ENCODE measurements at regions not wholly inside any gene's neighbourhood (a gene's known extent, or its start where the extent isn't known, plus 50 kb on each side); places are given as distances from the start of the nearest gene placed in this dataset.

GRCh38 chr7:25928549-25929330 lies 223.3 kb upstream of the NFE2L3 start:
- H3K9ac ChIP-seq (ENCODE audit: low read depth in 1 of 3, low read length in 3 of 3), result no peak overlapping the region
- H3K9me3 ChIP-seq (ENCODE audit: control insufficient read depth in 3 of 3, low read length in 3 of 3), result no peaks in the 10 kb centered on the region
- no peak overlapping the region for H3K4me3 ChIP-seq (ENCODE audit: low read length in 3 of 3)
- peaks cover 0 to 3% (median 0%) of the 10 kb centered on the region in 3 donors for H3K27me3 ChIP-seq (ENCODE audit: control insufficient read depth in 3 of 3, insufficient read depth in 3 of 3, low read length in 3 of 3)
- no peak overlapping the region for H3K27ac ChIP-seq (ENCODE audit: low read depth, low read length)
- H3K36me3 ChIP-seq (ENCODE audit: control insufficient read depth in 3 of 3, insufficient read depth in 3 of 3, low read length in 3 of 3), result no peaks in the 10 kb centered on the region
- no peaks in the 10 kb centered on the region for H3K4me1 ChIP-seq (ENCODE audit: control insufficient read depth in 3 of 3, insufficient read depth in 3 of 3, low read length in 3 of 3)

GRCh38 chr7:25929448-25929847 lies 222.6 kb upstream of the NFE2L3 start:
- no peaks in the 10 kb centered on the region for H3K36me3 ChIP-seq (ENCODE audit: control insufficient read depth in 3 of 3, insufficient read depth in 3 of 3, low read length in 3 of 3)
- peaks cover 0 to 5% (median 0%) of the 10 kb centered on the region in 3 donors for H3K9me3 ChIP-seq (ENCODE audit: control insufficient read depth in 3 of 3, low read length in 3 of 3)
- H3K4me1 ChIP-seq (ENCODE audit: control insufficient read depth in 3 of 3, insufficient read depth in 3 of 3, low read length in 3 of 3), result no peaks in the 10 kb centered on the region
- no peak overlapping the region for H3K27ac ChIP-seq (ENCODE audit: low read depth, low read length)
- no peak overlapping the region for H3K9ac ChIP-seq (ENCODE audit: low read depth in 1 of 3, low read length in 3 of 3)
- peaks cover 0 to 3% (median 0%) of the 10 kb centered on the region in 3 donors for H3K27me3 ChIP-seq (ENCODE audit: control insufficient read depth in 3 of 3, insufficient read depth in 3 of 3, low read length in 3 of 3)
- H3K4me3 ChIP-seq (ENCODE audit: low read length in 3 of 3), result no peak overlapping the region

- H3K9ac ChIP-seq (ENCODE audit: low read depth in 1 of 3, low read length in 3 of 3), result no peak overlapping the region
- H3K4me1 ChIP-seq (ENCODE audit: control insufficient read depth in 3 of 3, insufficient read depth in 3 of 3, low read length in 3 of 3), result no peaks in the 10 kb centered on the region
- no peak overlapping the region for H3K4me3 ChIP-seq (ENCODE audit: low read length in 3 of 3)
- peaks cover 0 to 3% (median 0%) of the 10 kb centered on the region in 3 donors for H3K27me3 ChIP-seq (ENCODE audit: control insufficient read depth in 3 of 3, insufficient read depth in 3 of 3, low read length in 3 of 3)
- H3K9me3 ChIP-seq (ENCODE audit: control insufficient read depth in 3 of 3, low read length in 3 of 3), result peaks cover 0 to 11% (median 0%) of the 10 kb centered on the region in 3 donors
- no peaks in the 10 kb centered on the region for H3K36me3 ChIP-seq (ENCODE audit: control insufficient read depth in 3 of 3, insufficient read depth in 3 of 3, low read length in 3 of 3)
- H3K27ac ChIP-seq (ENCODE audit: low read depth, low read length), result no peak overlapping the region
Observed at GRCh38 chr7:25930492-25931048, 221.4 kb upstream of the NFE2L3 start.

GRCh38 chr7:25931156-25931555 lies 220.8 kb upstream of the NFE2L3 start:
- Histone ChIP-seq H3K36me3 (ENCODE audit: control insufficient read depth in 3 of 3, insufficient read depth in 3 of 3, low read length in 3 of 3) (no peaks in the 10 kb centered on the region), H3K4me3 (ENCODE audit: low read length in 3 of 3) (no peak overlapping the region), H3K27me3 (ENCODE audit: control insufficient read depth in 3 of 3, insufficient read depth in 3 of 3, low read length in 3 of 3) (peaks cover 0 to 3% (median 0%) of the 10 kb centered on the region in 3 donors), H3K9me3 (ENCODE audit: control insufficient read depth in 3 of 3, low read length in 3 of 3) (peaks cover 0 to 11% (median 0%) of the 10 kb centered on the region in 3 donors), H3K27ac (ENCODE audit: low read depth, low read length) (no peak overlapping the region), H3K9ac (ENCODE audit: low read depth in 1 of 3, low read length in 3 of 3) (no peak overlapping the region), H3K4me1 (ENCODE audit: control insufficient read depth in 3 of 3, insufficient read depth in 3 of 3, low read length in 3 of 3) (no peaks in the 10 kb centered on the region)

- H3K4me3 ChIP-seq (ENCODE audit: low read length in 3 of 3), result no peak overlapping the region
- H3K27ac ChIP-seq (ENCODE audit: low read depth, low read length), result no peak overlapping the region
- H3K36me3 ChIP-seq (ENCODE audit: control insufficient read depth in 3 of 3, insufficient read depth in 3 of 3, low read length in 3 of 3), result no peaks in the 10 kb centered on the region
- H3K4me1 ChIP-seq (ENCODE audit: control insufficient read depth in 3 of 3, insufficient read depth in 3 of 3, low read length in 3 of 3), result no peaks in the 10 kb centered on the region
- H3K9ac ChIP-seq (ENCODE audit: low read depth in 1 of 3, low read length in 3 of 3), result no peak overlapping the region
- H3K9me3 ChIP-seq (ENCODE audit: control insufficient read depth in 3 of 3, low read length in 3 of 3), result peaks cover 0 to 11% (median 0%) of the 10 kb centered on the region in 3 donors
- H3K27me3 ChIP-seq (ENCODE audit: control insufficient read depth in 3 of 3, insufficient read depth in 3 of 3, low read length in 3 of 3), result peaks cover 0 to 3% (median 0%) of the 10 kb centered on the region in 3 donors
Observed at GRCh38 chr7:25933921-25934320, 218.1 kb upstream of the NFE2L3 start.

- Histone ChIP-seq H3K27ac (ENCODE audit: low read depth, low read length) (no peak overlapping the region), H3K4me3 (ENCODE audit: low read length in 3 of 3) (no peak overlapping the region), H3K27me3 (ENCODE audit: control insufficient read depth in 3 of 3, insufficient read depth in 3 of 3, low read length in 3 of 3) (no peaks in the 10 kb centered on the region), H3K4me1 (ENCODE audit: control insufficient read depth in 3 of 3, insufficient read depth in 3 of 3, low read length in 3 of 3) (no peaks in the 10 kb centered on the region), H3K9ac (ENCODE audit: low read depth in 1 of 3, low read length in 3 of 3) (no peak overlapping the region), H3K36me3 (ENCODE audit: control insufficient read depth in 3 of 3, insufficient read depth in 3 of 3, low read length in 3 of 3) (no peaks in the 10 kb centered on the region), H3K9me3 (ENCODE audit: control insufficient read depth in 3 of 3, low read length in 3 of 3) (no peaks in the 10 kb centered on the region)
Observed at GRCh38 chr7:25940086-25940906, 211.7 kb upstream of the NFE2L3 start.

GRCh38 chr7:25944777-25945515 lies 207.1 kb upstream of the NFE2L3 start:
- Histone ChIP-seq H3K4me1 (ENCODE audit: control insufficient read depth in 3 of 3, insufficient read depth in 3 of 3, low read length in 3 of 3) (peaks cover 4 to 5% (median 5%) of the 10 kb centered on the region in 3 donors), H3K9ac (ENCODE audit: low read depth in 1 of 3, low read length in 3 of 3) (no peak overlapping the region), H3K27me3 (ENCODE audit: control insufficient read depth in 3 of 3, insufficient read depth in 3 of 3, low read length in 3 of 3) (peaks cover 0 to 7% (median 0%) of the 10 kb centered on the region in 3 donors), H3K4me3 (ENCODE audit: low read length in 3 of 3) (no peak overlapping the region), H3K36me3 (ENCODE audit: control insufficient read depth in 3 of 3, insufficient read depth in 3 of 3, low read length in 3 of 3) (no peaks in the 10 kb centered on the region), H3K9me3 (ENCODE audit: control insufficient read depth in 3 of 3, low read length in 3 of 3) (no peaks in the 10 kb centered on the region), H3K27ac (ENCODE audit: low read depth, low read length) (no peak overlapping the region)

GRCh38 chr7:25945608-25946007 lies 206.4 kb upstream of the NFE2L3 start:
- Histone ChIP-seq H3K27me3 (ENCODE audit: control insufficient read depth in 3 of 3, insufficient read depth in 3 of 3, low read length in 3 of 3) (peaks cover 0 to 7% (median 0%) of the 10 kb centered on the region in 3 donors), H3K27ac (ENCODE audit: low read depth, low read length) (no peak overlapping the region), H3K9me3 (ENCODE audit: control insufficient read depth in 3 of 3, low read length in 3 of 3) (no peaks in the 10 kb centered on the region)

GRCh38 chr7:25946181-25946580 lies 205.8 kb upstream of the NFE2L3 start:
- Histone ChIP-seq H3K4me1 (ENCODE audit: control insufficient read depth in 3 of 3, insufficient read depth in 3 of 3, low read length in 3 of 3) (peaks cover 8 to 12% (median 10%) of the 10 kb centered on the region in 3 donors), H3K27ac (ENCODE audit: low read depth, low read length) (no peak overlapping the region), H3K27me3 (ENCODE audit: control insufficient read depth in 3 of 3, insufficient read depth in 3 of 3, low read length in 3 of 3) (peaks cover 0 to 7% (median 0%) of the 10 kb centered on the region in 3 donors), H3K4me3 (ENCODE audit: low read length in 3 of 3) (no peak overlapping the region), H3K9ac (ENCODE audit: low read depth in 1 of 3, low read length in 3 of 3) (no peak overlapping the region), H3K9me3 (ENCODE audit: control insufficient read depth in 3 of 3, low read length in 3 of 3) (no peaks in the 10 kb centered on the region), H3K36me3 (ENCODE audit: control insufficient read depth in 3 of 3, insufficient read depth in 3 of 3, low read length in 3 of 3) (no peaks in the 10 kb centered on the region)

More at GRCh38 chr7:25945608-25946007, 206.4 kb upstream of the NFE2L3 start:
- Histone ChIP-seq H3K36me3 (ENCODE audit: control insufficient read depth in 3 of 3, insufficient read depth in 3 of 3, low read length in 3 of 3) (no peaks in the 10 kb centered on the region), H3K4me3 (ENCODE audit: low read length in 3 of 3) (no peak overlapping the region), H3K4me1 (ENCODE audit: control insufficient read depth in 3 of 3, insufficient read depth in 3 of 3, low read length in 3 of 3) (peaks cover 8 to 12% (median 10%) of the 10 kb centered on the region in 3 donors), H3K9ac (ENCODE audit: low read depth in 1 of 3, low read length in 3 of 3) (no peak overlapping the region)
